ENCODE measurements at regions not wholly inside any gene's neighbourhood (a gene's known extent, or its start where the extent isn't known, plus 50 kb on each side); places are given as distances from the start of the nearest gene placed in this dataset.

- no peak for TF ChIP-seq CTCF (conservative IDR thresholded peaks at IDR 0.05; ENCODE audit: control insufficient read depth, insufficient read depth, low read depth, low read length)
- DNase-seq (ENCODE audit: low read depth), result no peak
- H3K4me3 ChIP-seq (ENCODE audit: control insufficient read depth, low read depth, low read length), result no peak overlapping the region
Observed at GRCh38 chr18:11392292-11392691, 217.1 kb upstream of the SLC35G4 start.

GRCh38 chr18:11391661-11392060 lies 217.7 kb upstream of the SLC35G4 start:
- no peak overlapping the region for H3K4me3 ChIP-seq (ENCODE audit: control insufficient read depth, low read depth, low read length)
- no peak for TF ChIP-seq CTCF (conservative IDR thresholded peaks at IDR 0.05; ENCODE audit: control insufficient read depth, insufficient read depth, low read depth, low read length)
- no peak for DNase-seq (ENCODE audit: low read depth)

GRCh38 chr18:11388755-11389680 lies 220.4 kb upstream of the SLC35G4 start:
- no peak for DNase-seq (ENCODE audit: low read depth)
- no peak for TF ChIP-seq CTCF (conservative IDR thresholded peaks at IDR 0.05; ENCODE audit: control insufficient read depth, insufficient read depth, low read depth, low read length)
- H3K4me3 ChIP-seq (ENCODE audit: control insufficient read depth, low read depth, low read length), result no peak overlapping the region

- no peak overlapping the region for H3K4me3 ChIP-seq (ENCODE audit: control insufficient read depth, low read depth, low read length)
- peak; percentile 15 for TF ChIP-seq CTCF (conservative IDR thresholded peaks at IDR 0.05; ENCODE audit: control insufficient read depth, insufficient read depth, low read depth, low read length)
- peak; percentile 51 for DNase-seq (ENCODE audit: low read depth)
Observed at GRCh38 chr18:11387880-11388279, 221.5 kb upstream of the SLC35G4 start.

- no peak for TF ChIP-seq CTCF (conservative IDR thresholded peaks at IDR 0.05; ENCODE audit: control insufficient read depth, insufficient read depth, low read depth, low read length)
- no peak overlapping the region for H3K4me3 ChIP-seq (ENCODE audit: control insufficient read depth, low read depth, low read length)
- DNase-seq (ENCODE audit: low read depth), result no peak
Observed at GRCh38 chr18:11383381-11383780, 226.0 kb upstream of the SLC35G4 start.

- H3K4me3 ChIP-seq (ENCODE audit: control insufficient read depth, low read depth, low read length), result no peak overlapping the region
- TF ChIP-seq CTCF (conservative IDR thresholded peaks at IDR 0.05; ENCODE audit: control insufficient read depth, insufficient read depth, low read depth, low read length), result no peak
- no peak for DNase-seq (ENCODE audit: low read depth)
Observed at GRCh38 chr18:11380968-11381367, 228.4 kb upstream of the SLC35G4 start.
